GM19240 (cell line): ENCODE measurements at regions not wholly inside any gene's neighbourhood (a gene's known extent, or its start where the extent isn't known, plus 50 kb on each side); places are given as distances from the start of the nearest gene placed in this dataset.
"Not testable (repeated sequence)": the region's sequence is repeated elsewhere in the genome, so short reads cannot be mapped to it uniquely, and the experiment has no call there.

ENCODE experiments used
- DNase-seq: peaks from one replicate; pipeline ENCODE4 v3.0.0; 2011; ENCODE audit warnings: low spot score; ENCODE audit not compliant: insufficient read length

- DNase-seq, result no peak
These were observed 105.4 kb upstream of the MCHR2 start for GRCh38 chr6:100099189-100100074.

DNA sequence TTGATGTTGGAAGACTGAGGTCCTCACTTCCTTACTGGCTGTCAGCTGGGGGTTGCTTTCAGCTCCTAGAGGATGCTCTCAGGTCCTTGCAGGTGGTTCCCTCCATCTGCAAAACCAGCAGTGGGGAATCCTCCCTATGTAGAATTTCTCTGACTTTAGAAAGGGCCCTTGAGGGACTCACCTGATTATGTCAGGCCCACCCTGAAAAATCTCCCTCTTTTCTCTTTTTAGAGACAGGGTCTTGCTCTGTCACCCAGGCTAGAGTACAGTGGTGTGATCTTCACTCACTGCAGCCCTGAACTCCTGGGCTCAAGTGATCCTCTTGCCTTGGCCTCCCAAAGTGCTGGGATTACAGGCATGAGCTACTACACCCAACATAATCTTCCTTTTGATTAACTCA, 102.9 kb upstream of the MCHR2 start:
- no peak for DNase-seq

DNA sequence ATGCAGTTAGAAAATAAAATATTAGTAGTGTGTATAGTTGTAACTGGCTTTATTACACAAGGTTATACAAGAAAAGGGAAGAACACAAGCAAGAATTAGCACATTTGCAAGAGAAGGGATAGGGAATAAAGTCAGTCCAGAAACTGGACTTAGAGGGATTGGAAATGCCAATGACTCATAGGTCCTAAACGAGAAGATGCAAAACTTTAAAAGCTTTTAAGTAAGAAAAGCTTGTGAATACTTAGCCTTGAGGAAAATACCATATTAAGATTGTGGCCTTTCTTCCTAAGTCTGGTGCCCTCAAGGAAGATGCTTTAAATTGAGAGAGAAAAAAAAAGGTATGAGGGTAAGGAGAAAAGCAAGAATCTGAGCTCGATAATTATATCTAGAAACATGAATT, 102.3 kb upstream of the MCHR2 start:
- DNase-seq, result no peak

GRCh38 chr6:100093405-100093804, 99.4 kb upstream of the MCHR2 start:
- no peak for DNase-seq

GRCh38 chr6:100088009-100088408, 94.0 kb upstream of the MCHR2 start:
- DNase-seq, result no peak

- DNase-seq, result no peak
These were observed 91.0 kb upstream of the MCHR2 start for GRCh38 chr6:100084991-100085364.

DNA sequence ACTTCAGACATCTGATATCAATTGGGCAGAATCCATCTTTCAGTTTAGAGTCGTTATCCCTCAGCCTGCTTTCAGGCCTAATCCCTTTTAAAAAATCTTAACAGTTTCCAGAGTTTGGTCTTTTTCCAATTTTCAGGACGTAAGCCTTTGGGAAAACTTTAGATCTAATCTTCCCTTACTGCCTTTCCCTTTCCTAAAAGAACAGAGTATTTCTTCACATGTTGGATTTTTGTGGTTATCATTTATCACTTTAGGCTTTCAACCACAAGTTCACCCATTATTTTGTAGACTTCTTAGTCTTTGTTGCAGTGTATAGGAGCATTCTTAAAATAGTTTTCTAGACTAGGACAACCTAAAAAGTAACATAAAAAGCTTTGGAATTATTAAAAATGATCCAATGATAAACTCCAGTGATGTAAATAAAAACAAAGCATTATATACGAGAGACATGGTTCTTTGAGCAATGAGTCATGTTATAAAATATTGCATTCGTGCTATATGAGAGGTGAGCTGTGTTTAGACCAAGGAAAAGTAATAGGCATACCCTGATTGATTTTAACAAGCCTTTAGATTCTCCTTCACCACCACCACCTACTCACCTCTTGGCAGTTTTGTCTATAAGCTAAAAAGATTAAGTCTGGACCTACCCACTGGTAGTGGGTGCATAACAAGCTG, 90.4 kb upstream of the MCHR2 start:
- no peak for DNase-seq

- DNase-seq, result no peak
These were observed 84.5 kb upstream of the MCHR2 start for GRCh38 chr6:100078509-100078908.

DNA sequence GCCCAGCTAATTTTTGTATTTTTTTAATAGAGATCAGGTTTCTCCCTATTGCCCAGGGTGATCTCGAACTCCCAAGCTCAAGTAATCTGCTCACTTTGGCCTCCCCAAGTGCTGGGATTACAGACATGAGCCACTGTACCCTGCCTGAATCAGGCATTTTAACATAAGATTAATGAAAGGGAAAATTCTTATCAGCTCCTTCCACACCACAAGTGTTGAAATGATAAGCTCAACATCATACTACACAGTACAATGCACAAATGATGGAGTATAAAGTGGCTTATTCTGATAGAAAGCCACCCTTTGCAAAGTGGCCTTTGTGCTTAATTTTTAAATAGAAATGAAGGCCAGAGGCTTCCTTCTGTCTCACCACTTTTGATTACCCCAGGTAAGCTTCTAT, 71.3 kb upstream of the MCHR2 start:
- DNase-seq, result no peak

DNA sequence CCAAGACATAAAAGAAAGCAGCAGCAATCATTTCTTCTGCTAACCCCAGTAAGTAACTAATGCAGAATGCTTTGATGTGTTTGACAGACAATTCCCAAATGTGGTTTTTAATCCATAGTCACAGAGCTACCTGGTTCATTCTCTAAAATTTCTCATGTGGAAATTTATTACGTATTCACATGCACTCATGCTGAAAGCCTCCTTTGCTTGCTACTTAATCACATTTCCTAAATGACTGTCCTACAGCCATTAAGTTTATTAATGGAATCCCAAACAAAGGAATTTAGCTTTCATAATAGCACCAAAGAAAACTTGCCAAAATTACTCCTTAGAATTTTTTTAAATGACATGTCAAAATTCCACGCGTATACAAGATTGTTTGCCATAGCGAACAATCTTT, 68.6 kb upstream of the MCHR2 start:
- no peak for DNase-seq

DNA sequence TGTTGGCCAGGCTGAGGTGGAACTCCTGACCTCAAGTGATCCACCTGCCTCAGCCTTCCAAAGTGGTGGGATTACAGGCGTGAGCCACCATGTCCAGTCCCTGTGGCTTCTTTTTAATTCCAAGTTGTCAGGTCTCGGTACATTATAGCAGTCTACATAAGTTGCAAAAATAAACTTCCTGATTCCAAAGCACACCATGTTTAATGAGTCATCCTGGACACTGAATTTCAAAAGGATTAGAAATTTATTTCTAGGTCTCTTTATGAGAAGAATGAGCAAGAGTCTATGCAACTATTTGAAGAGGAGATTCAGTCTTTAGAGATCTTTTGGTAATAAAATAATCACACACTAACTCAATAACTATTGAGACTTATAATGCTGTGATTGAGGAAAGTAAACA, 63.9 kb upstream of the MCHR2 start:
- no peak for DNase-seq

DNA sequence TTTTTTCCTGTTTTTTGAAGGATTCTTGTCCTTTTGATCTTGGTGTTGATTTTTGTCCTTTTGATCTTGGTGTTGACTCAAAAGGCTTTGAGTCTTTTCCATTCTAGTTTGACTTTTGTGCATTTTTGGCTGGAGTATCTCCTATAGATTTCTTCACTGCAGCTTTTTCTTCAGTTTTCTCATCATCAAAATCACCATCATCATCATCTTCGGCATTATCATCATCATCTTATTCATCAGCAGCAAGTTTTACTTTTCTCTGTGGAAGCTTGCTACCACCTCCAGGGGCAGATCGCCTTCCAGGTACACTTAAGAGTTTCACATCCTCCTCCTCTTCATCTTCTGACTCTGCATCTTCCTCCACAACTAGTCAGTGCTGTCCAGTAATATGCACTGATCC, 56.5 kb upstream of the MCHR2 start:
- no peak for DNase-seq

DNA sequence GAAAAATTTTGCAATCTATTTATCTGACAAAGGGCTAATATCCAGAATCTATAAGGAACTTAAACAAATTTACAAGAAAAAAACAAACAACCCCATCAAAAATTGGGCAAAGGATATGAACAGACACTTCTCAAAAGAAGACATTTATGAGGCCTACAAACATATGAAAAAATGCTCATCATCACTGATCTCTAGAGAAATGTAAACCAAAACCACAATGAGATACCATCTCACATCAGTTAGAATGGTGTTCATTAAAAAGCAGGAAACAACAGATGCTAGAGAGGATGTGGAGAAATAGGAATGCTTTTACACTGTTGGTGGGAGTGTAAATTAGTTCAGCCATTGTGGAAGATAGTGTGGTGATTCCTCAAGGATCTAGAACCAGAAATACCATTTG, 49.9 kb upstream of the MCHR2 start:
- DNase-seq, result not testable (repeated sequence)
